SU-DHL-6 (cell line): ENCODE measurements at regions not wholly inside any gene's neighbourhood (a gene's known extent, or its start where the extent isn't known, plus 50 kb on each side); places are given as distances from the start of the nearest gene placed in this dataset.

Experiments used
- H2AFZ ChIP-seq: fragments of 200-600 bp; sonication (generic); 2 replicates; pipeline ENCODE4 v1.6.1; 2014; ENCODE audit warnings: low read depth, mild to moderate bottlenecking, moderate library complexity, mixed read lengths, antibody characterized with exemption, low read length; ENCODE audit not compliant: severe bottlenecking
- H3F3A ChIP-seq: fragments of 200-600 bp; shearing (Covaris generic); 2 replicates; pipeline ENCODE4 v1.6.0; 2016; ENCODE audit warnings: antibody characterized with exemption, mild to moderate bottlenecking; ENCODE audit not compliant: insufficient read depth
- H3K27ac ChIP-seq: fragments of 200-600 bp; sonication (generic); 2 replicates; pipeline ENCODE4 v1.5.1; 2016; ENCODE audit warnings: low read depth, mild to moderate bottlenecking, low read length, moderate library complexity, mixed read lengths
- H3K27me3 ChIP-seq: fragments of 200-600 bp; sonication (generic), shearing (Covaris generic); 2 replicates; pipeline ENCODE4 v1.6.0; 2014; ENCODE audit warnings: mild to moderate bottlenecking, low read length
- H3K36me3 ChIP-seq: fragments of 200-600 bp; sonication (generic); 2 replicates; pipeline ENCODE4 v1.6.1; 2014; ENCODE audit warnings: mild to moderate bottlenecking, low read length, mixed read lengths
- H3K4me2 ChIP-seq: fragments of 300-600, 200-600 bp; shearing (Covaris generic), sonication (generic); 2 replicates; pipeline ENCODE4 v1.6.0; 2014; ENCODE audit warnings: low read length, low read depth, mild to moderate bottlenecking; ENCODE audit not compliant: poor library complexity, severe bottlenecking
- H3K4me3 ChIP-seq: fragments of 200-600 bp; sonication (generic); 2 replicates; pipeline ENCODE4 v1.5.1; 2014; ENCODE audit warnings: antibody characterized with exemption, low read length, mild to moderate bottlenecking, mixed read lengths; ENCODE audit not compliant: insufficient read depth, poor library complexity, severe bottlenecking
- H3K79me2 ChIP-seq: fragments of 200-600 bp; sonication (generic); 2 replicates; pipeline ENCODE4 v1.6.1; 2014; ENCODE audit warnings: mild to moderate bottlenecking, low read length, moderate library complexity; ENCODE audit not compliant: insufficient read depth
- H3K9ac ChIP-seq: fragments of 200-600 bp; sonication (generic); 2 replicates; pipeline ENCODE4 v1.7.0; 2014; ENCODE audit warnings: mild to moderate bottlenecking, low read length
- H3K9me2 ChIP-seq: fragments of 200-600 bp; sonication (generic); replicated peaks from 2 replicates; pipeline ENCODE4 v1.6.1; 2014; ENCODE audit warnings: low read length; ENCODE audit not compliant: insufficient read depth
- H3K9me3 ChIP-seq: fragments of 200-600 bp; sonication (generic); 2 replicates; pipeline ENCODE4 v1.6.1; 2014; ENCODE audit warnings: low read length, mixed read lengths; ENCODE audit not compliant: insufficient read depth
- H4K20me1 ChIP-seq: fragments of 200-600 bp; sonication (generic); 2 replicates; pipeline ENCODE4 v1.6.1; 2014; ENCODE audit warnings: low read depth, mild to moderate bottlenecking, antibody characterized with exemption, low read length, moderate library complexity, mixed read lengths
- EZH2phosphoT487 ChIP-seq: fragments of 200-600 bp; sonication (generic), shearing (Covaris generic); conservative IDR thresholded peaks from 2 replicates; pipeline ENCODE4 v1.6.1; 2018; ENCODE audit warnings: mild to moderate bottlenecking, antibody characterized with exemption, low read length, moderate library complexity, mixed read lengths
- TF ChIP-seq, protein P1 (sequence below): fragments of 200-600 bp; sonication (generic); IDR thresholded peaks from one replicate; pipeline ENCODE4 v1.5.1; 2017; ENCODE audit warnings: antibody characterized with exemption, mild to moderate bottlenecking, low read length, moderate library complexity; ENCODE audit not compliant: insufficient read depth, poor library complexity, severe bottlenecking

DNA sequence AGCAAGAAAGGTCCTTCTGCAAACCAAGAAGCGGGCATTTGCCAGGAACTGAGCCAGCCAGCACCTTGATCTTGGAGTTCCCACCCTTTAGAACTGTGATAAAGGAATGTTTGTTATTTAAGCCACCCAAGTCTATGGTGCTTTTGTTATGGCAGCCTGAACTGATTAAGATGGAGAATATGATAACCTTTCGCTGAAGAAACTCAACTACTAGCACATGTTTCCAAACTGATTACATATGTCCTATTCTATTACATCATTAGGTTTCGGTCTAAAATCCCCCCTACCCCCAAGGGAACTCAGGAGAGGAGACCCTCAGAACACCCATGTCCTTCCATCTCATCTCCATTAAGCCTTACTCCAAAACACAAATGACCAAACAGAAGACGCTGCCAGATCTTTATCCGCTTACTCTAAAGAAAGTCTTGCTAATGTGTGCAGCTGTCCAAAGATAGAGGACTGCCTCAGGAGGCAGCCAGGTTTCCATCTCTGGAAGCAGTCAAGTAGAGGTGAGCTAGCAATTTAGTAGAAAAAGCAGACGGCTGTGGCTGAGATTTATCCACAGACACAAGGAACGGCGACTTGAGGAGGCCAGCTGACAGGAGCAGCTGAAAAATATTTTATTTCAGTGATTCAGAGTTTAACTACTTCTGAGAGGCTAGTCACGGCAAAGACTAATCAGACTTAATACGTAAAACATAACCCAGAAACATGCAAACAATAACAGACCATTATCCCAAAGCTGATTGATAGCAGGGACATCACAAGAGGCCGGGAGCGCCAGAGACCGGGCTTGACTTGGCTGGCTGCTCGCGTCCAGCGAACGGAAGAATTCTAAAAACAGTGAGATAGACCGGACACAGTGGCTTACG, 611.4 kb upstream of the CDH5 start:
- Histone ChIP-seq H3K36me3 (no peaks in the 10 kb centered on the region), H3K27ac (no peak overlapping the region), H3K27me3 (no peaks in the 10 kb centered on the region), H3K9me3 (no peaks in the 10 kb centered on the region), H3K4me2 (no peak overlapping the region), H2AFZ (no peak overlapping the region), H4K20me1 (no peaks in the 10 kb centered on the region), H3K4me3 (no peak overlapping the region), H3K79me2 (no peaks in the 10 kb centered on the region), H3K9me2 (no peaks in the 10 kb centered on the region), H3K9ac (no peak overlapping the region), H3F3A (no peaks in the 10 kb centered on the region)
- TF ChIP-seq, protein P1, sequence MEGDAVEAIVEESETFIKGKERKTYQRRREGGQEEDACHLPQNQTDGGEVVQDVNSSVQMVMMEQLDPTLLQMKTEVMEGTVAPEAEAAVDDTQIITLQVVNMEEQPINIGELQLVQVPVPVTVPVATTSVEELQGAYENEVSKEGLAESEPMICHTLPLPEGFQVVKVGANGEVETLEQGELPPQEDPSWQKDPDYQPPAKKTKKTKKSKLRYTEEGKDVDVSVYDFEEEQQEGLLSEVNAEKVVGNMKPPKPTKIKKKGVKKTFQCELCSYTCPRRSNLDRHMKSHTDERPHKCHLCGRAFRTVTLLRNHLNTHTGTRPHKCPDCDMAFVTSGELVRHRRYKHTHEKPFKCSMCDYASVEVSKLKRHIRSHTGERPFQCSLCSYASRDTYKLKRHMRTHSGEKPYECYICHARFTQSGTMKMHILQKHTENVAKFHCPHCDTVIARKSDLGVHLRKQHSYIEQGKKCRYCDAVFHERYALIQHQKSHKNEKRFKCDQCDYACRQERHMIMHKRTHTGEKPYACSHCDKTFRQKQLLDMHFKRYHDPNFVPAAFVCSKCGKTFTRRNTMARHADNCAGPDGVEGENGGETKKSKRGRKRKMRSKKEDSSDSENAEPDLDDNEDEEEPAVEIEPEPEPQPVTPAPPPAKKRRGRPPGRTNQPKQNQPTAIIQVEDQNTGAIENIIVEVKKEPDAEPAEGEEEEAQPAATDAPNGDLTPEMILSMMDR, result no peak
- TF ChIP-seq EZH2phosphoT487, result no peak

DNA sequence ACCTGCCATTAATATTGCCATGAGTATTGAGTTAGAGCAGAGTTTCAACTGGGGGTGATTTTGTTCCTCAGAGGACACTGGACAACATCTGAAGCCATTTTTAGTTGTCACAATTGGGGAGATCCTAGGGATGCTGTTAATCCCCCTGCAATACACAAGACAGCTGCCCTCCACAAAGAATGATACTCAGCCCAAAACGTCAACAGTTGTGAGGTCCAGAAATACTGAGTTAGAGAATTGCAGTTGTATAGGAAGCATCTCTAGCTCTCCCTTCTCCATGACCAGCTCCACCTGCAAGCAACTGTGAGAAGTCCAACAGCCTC, 614.0 kb upstream of the CDH5 start:
- Histone ChIP-seq H3K4me3 (no peak overlapping the region), H2AFZ (no peak overlapping the region), H3K4me2 (no peak overlapping the region), H3K9me2 (no peaks in the 10 kb centered on the region), H4K20me1 (no peaks in the 10 kb centered on the region), H3K9ac (no peak overlapping the region), H3K9me3 (no peaks in the 10 kb centered on the region), H3F3A (no peaks in the 10 kb centered on the region), H3K27ac (no peak overlapping the region), H3K79me2 (no peaks in the 10 kb centered on the region), H3K36me3 (no peaks in the 10 kb centered on the region), H3K27me3 (no peaks in the 10 kb centered on the region)
- TF ChIP-seq EZH2phosphoT487, result no peak
- TF ChIP-seq, protein P1, result no peak

DNA sequence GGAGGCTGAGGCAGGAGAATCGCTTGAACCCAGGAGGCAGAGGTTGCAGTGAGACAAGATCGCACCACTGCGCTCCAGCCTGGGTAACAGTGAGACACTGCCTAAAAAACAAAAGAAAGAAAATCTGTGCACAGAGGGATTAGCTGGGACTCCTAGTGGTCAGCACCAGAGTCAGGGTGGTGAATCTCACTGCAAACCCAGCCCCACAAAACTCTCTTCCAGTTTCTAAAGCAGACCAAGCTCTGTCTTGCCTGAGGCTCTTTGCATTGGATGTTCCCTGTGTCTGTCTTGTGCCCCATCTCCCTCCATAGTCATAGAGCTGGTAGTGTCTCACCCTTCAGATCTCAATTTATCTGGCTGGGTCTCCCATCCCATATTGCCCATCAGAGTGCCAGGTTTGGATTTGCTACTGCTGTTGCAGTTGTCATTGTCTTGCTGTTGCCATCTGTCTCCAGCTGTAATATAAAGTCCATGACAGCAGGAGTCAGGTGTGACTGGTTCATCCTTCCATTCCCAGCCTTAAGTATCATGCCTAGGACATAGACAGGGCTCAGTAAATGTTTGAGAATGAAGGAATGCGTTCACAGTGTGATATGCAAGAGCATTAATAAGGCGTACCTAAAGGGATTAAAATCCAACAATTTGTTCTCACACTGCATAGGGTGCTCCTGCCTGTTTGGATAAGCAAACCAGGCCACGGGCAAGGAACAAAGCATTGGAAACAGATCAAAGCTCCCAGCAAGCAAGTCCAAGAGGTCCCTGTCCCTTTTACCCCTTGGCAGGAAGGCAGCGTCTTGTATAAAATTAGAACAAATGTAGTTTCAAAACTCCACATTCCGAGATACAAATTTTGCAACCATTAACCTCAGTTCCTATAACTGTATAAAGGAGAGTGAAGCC, 614.6 kb upstream of the CDH5 start:
- no peaks in the 10 kb centered on the region for H3K9me2 ChIP-seq
- no peaks in the 10 kb centered on the region for H3K36me3 ChIP-seq
- no peaks in the 10 kb centered on the region for H3K79me2 ChIP-seq
- no peaks in the 10 kb centered on the region for H4K20me1 ChIP-seq
- no peaks in the 10 kb centered on the region for H3K9me3 ChIP-seq
- H3K4me3 ChIP-seq, result no peak overlapping the region
- no peak overlapping the region for H3K4me2 ChIP-seq
- no peak for TF ChIP-seq EZH2phosphoT487
- TF ChIP-seq, protein P1, result no peak
- no peak overlapping the region for H2AFZ ChIP-seq
- no peak overlapping the region for H3K9ac ChIP-seq
- no peak overlapping the region for H3K27ac ChIP-seq
- no peaks in the 10 kb centered on the region for H3K27me3 ChIP-seq
- no peaks in the 10 kb centered on the region for H3F3A ChIP-seq
